ENCODE measurements at regions not wholly inside any gene's neighbourhood (a gene's known extent, or its start where the extent isn't known, plus 50 kb on each side); places are given as distances from the start of the nearest gene placed in this dataset.

DNA sequence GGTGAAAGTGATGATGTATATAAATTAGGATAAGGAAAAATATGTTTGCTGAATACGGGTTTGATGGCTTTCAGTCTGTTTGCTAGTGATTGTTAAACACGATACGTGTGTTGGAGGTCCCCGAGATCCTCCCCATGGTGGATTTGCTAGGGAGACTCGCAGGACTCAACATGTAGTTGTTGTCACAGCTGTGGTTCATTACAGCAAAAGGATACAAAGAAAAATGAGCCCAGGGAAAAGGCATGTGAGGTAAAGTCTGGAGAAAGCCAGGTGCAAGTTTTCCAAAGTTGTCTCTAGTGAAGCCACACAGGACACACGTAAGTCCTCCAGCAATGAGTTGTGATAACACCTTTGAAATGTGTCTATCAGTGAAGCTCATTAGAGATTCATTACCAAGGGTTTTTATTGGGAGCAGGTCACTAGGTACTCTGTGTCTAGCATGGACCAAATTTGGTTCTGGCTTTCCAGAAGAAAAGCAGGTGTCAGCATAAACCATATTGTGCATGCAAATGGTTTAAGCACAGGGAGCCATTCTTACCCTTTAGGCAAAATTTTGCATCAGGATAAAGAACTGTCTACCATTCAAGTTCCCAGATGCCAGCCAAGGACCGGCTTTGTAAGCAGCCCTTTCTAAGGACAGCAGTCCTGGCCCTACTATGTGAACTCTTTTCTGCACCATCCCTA lies 215.2 kb upstream of the WSCD1 start:
- DNase-seq = no peak

DNA sequence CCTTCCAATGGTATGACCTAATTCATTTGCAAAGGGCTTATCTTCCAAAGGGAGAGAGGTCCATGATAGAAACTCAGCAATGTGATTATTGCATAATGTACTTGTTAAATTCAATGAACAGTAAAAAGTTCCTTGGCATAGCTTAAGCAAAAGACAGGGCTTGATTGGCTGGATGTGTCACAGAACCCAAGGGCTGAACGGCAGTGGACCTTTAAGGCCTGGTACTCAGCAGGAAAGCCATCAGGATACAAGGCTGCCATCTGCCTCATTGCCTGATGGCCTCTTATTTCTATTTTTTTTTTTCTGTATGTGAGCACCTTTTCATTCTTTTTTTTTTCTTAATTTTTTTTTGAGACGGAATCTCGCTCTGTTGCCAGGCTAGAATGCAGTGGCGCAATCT lies 208.9 kb upstream of the WSCD1 start:
- H3K4me3 ChIP-seq = no peak overlapping the region
- H3K27ac ChIP-seq = no peak overlapping the region
- H3K9me3 ChIP-seq = no peaks in the 10 kb centered on the region
- no peaks in the 10 kb centered on the region for H3K27me3 ChIP-seq
- TF ChIP-seq, protein P1, sequence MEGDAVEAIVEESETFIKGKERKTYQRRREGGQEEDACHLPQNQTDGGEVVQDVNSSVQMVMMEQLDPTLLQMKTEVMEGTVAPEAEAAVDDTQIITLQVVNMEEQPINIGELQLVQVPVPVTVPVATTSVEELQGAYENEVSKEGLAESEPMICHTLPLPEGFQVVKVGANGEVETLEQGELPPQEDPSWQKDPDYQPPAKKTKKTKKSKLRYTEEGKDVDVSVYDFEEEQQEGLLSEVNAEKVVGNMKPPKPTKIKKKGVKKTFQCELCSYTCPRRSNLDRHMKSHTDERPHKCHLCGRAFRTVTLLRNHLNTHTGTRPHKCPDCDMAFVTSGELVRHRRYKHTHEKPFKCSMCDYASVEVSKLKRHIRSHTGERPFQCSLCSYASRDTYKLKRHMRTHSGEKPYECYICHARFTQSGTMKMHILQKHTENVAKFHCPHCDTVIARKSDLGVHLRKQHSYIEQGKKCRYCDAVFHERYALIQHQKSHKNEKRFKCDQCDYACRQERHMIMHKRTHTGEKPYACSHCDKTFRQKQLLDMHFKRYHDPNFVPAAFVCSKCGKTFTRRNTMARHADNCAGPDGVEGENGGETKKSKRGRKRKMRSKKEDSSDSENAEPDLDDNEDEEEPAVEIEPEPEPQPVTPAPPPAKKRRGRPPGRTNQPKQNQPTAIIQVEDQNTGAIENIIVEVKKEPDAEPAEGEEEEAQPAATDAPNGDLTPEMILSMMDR (IDR thresholded peaks at IDR 0.05) = no peak
- TF ChIP-seq POLR2A (IDR thresholded peaks at IDR 0.05) = no peak
- no peaks in the 10 kb centered on the region for H3K4me1 ChIP-seq
- no peaks in the 10 kb centered on the region for H3K36me3 ChIP-seq
- peak in 1 of 3 donors; percentile 14 for DNase-seq

More for the DNA sequence above, 215.2 kb upstream of the WSCD1 start:
- Histone ChIP-seq H3K27me3 (no peaks in the 10 kb centered on the region), H3K9me3 (no peaks in the 10 kb centered on the region), H3K4me3 (no peak overlapping the region), H3K4me1 (no peaks in the 10 kb centered on the region), H3K27ac (no peak overlapping the region), H3K36me3 (no peaks in the 10 kb centered on the region)
- TF ChIP-seq, protein P1 (IDR thresholded peaks at IDR 0.05) = no peak
- TF ChIP-seq POLR2A (IDR thresholded peaks at IDR 0.05) = no peak

DNA sequence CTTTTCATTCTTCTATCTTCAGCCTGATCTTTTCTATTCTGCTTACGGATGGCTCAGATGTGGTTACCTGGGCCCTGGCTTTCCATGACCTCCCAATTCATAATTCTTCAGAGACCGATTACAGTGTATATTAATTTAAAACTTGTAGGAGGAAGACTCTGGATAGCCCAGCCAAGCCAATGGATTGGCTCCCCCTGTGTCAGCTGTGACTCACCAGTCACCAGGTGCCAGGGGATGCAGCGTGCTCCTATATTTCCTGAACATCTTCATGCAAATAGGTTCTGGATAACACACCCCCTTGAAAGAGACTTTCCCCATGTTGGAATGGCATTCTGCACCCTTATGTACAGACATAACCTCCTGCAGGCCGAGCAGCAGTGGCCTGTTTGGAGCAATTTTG lies 208.3 kb upstream of the WSCD1 start:
- no peak for DNase-seq
- H3K9me3 ChIP-seq = no peaks in the 10 kb centered on the region
- H3K4me3 ChIP-seq = no peak overlapping the region

DNA sequence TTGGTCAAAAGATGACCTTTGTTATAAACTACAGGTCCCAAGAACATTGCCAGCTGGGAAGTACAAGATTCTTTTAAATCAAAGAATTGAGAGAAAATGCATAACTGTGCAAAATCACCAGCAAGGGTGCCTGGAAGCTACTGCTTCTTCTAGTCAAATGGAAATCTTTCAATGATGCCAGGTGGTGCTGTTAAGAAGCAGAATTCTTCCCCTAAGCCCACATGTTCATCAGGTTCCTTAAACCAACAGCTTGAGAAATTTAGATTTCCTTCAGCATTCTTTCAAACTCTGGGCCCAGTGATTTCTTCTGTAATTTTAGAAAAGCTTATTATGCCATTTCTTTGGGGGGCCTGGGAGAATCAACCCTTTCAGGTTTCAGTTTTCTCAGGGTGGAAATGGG lies 207.8 kb upstream of the WSCD1 start:
- no peaks in the 10 kb centered on the region for H3K4me1 ChIP-seq

More for the DNA sequence above, 208.3 kb upstream of the WSCD1 start:
- H3K27me3 ChIP-seq = no peaks in the 10 kb centered on the region
- H3K4me1 ChIP-seq = no peaks in the 10 kb centered on the region
- H3K36me3 ChIP-seq = no peaks in the 10 kb centered on the region
- TF ChIP-seq POLR2A (IDR thresholded peaks at IDR 0.05) = no peak
- TF ChIP-seq, protein P1 (IDR thresholded peaks at IDR 0.05) = no peak
- no peak overlapping the region for H3K27ac ChIP-seq

DNA sequence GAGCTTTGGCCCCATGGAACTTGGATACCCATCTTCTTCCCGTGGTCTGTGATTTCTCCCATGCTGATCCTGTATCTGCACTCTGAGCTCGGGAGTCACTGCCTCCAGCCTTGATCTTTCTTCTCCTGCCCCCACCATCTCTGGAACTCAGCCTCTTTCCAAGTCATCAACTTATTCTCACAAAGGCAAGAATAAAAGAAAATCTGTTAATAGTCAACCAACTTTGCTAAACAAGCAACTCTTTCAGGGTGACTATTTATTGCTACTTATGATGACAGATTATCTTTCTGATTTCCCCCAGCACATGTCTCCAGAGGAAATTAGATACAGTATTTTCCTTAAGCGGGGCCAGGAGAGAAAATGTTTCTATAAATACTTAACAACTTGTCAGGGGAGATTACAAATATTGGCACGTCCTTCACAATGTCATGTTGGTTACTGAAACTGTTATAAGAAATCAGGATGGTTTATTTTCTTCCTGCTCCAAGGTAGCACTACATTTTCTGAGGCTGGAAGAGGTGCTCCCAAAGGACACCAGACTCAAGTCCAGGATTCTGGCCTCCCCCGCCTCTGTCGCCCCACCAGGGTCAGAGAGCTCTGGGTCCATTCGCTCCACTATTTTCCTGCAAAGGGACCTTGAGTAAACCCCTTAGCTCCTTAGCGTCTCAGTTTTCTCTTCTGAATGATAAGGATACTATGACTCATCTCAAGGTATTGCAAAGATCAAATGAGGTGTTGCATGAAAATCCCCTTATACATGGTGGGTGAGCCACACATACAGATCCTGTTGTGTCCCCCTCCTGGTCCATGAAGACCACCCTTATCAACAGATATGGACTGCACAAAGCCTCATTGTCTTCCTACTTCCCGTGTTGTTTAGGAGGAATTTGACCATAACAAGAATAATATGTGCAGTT lies 205.2 kb upstream of the WSCD1 start:
- Histone ChIP-seq H3K27me3 (no peaks in the 10 kb centered on the region), H3K4me1 (no peaks in the 10 kb centered on the region), H3K9me3 (no peaks in the 10 kb centered on the region), H3K27ac (no peak overlapping the region), H3K36me3 (no peaks in the 10 kb centered on the region), H3K4me3 (no peak overlapping the region)
- TF ChIP-seq, protein P1 (IDR thresholded peaks at IDR 0.05) = no peak
- no peak for DNase-seq

More for the DNA sequence above, 207.8 kb upstream of the WSCD1 start:
- no peak overlapping the region for H3K27ac ChIP-seq
- no peaks in the 10 kb centered on the region for H3K9me3 ChIP-seq
- TF ChIP-seq, protein P1 (IDR thresholded peaks at IDR 0.05) = no peak
- TF ChIP-seq POLR2A (IDR thresholded peaks at IDR 0.05) = no peak
- H3K4me3 ChIP-seq = no peak overlapping the region
- no peak for DNase-seq
- H3K27me3 ChIP-seq = no peaks in the 10 kb centered on the region
- no peaks in the 10 kb centered on the region for H3K36me3 ChIP-seq

All from Peyer's patch (tissue), 4 donors.